HEK293 (cell line): ENCODE measurements at regions not wholly inside any gene's neighbourhood (a gene's known extent, or its start where the extent isn't known, plus 50 kb on each side); places are given as distances from the start of the nearest gene placed in this dataset.

Source experiments
- CTCF ChIA-PET: fragments of 350-600 bp; formaldehyde crosslinking; extraction: SDS; loops from one replicate; lab custom pipeline; 2021; ENCODE audit warnings: antibody characterized with exemption; lab: Yijun Ruan, JAX
- POLR2A ChIA-PET: fragments of 300-600 bp; formaldehyde crosslinking; extraction: SDS; loops from one replicate; lab custom pipeline; 2020; ENCODE audit warnings: antibody characterized with exemption, inconsistent platforms; lab: Yijun Ruan, JAX
- H3K27ac ChIP-seq: fragments of 200-500 bp; sonication (Bioruptor generic); 2 replicates; pipeline ENCODE4 v1.5.1; 2014; ENCODE audit warnings: low read depth, low read length, control low read depth, inconsistent platforms; ENCODE audit errors: extremely low read depth
- H3K36me3 ChIP-seq, 2 experiments: fragments of 200-500 bp in 1 of 2; sonication (Bioruptor generic) in 1 of 2; 1 replicate in 1 of 2; 2 replicates in 1 of 2; pipeline ENCODE4 v1.5.1; 2014 to 2017; ENCODE audit warnings: inconsistent platforms in 2 of 2, low read length in 2 of 2; ENCODE audit not compliant: control insufficient read depth in 2 of 2, insufficient read depth in 1 of 2
- H3K4me1 ChIP-seq: fragments of 200-500 bp; sonication (Bioruptor generic); 2 replicates; pipeline ENCODE4 v1.5.1; 2014; ENCODE audit warnings: mild to moderate bottlenecking, low read length, inconsistent platforms; ENCODE audit not compliant: control insufficient read depth, insufficient read depth
- H3K4me3 ChIP-seq: 2 replicates; pipeline ENCODE4 v1.5.1; 2011; ENCODE audit warnings: low read depth, mild to moderate bottlenecking, control low read depth, low read length, moderate library complexity
- H3K9me3 ChIP-seq: fragments of 200-500 bp; sonication (Bioruptor generic); 2 replicates; pipeline ENCODE4 v1.5.1; 2014; ENCODE audit warnings: low read depth, low read length, inconsistent platforms; ENCODE audit not compliant: control insufficient read depth, insufficient read depth
- BCL11B ChIP-seq: fragments of 450-650 bp; formaldehyde crosslinking; IDR thresholded peaks from 2 replicates; pipeline ENCODE4 v1.5.1; 2016; ENCODE audit warnings: low read depth, missing biosample characterization, missing genetic modification characterization
- CTCF ChIP-seq: fragments of 450-650 bp; formaldehyde crosslinking; IDR thresholded peaks from 2 replicates; pipeline ENCODE4 v1.5.1; 2016; ENCODE audit warnings: missing biosample characterization, missing genetic modification characterization
- GLIS2 ChIP-seq: fragments of 450-650 bp; formaldehyde crosslinking; IDR thresholded peaks from 2 replicates; pipeline ENCODE4 v1.5.1; 2016; ENCODE audit warnings: missing biosample characterization, missing genetic modification characterization
- INSM2 ChIP-seq: fragments of 450-650 bp; formaldehyde crosslinking; IDR thresholded peaks from 2 replicates; pipeline ENCODE4 v1.5.1; 2016; ENCODE audit warnings: missing biosample characterization, missing genetic modification characterization
- KLF16 ChIP-seq: fragments of 450-650 bp; formaldehyde crosslinking; IDR thresholded peaks from 2 replicates; pipeline ENCODE4 v1.5.1; 2017; ENCODE audit warnings: missing biosample characterization, missing genetic modification characterization
- KLF9 ChIP-seq: fragments of 450-650 bp; formaldehyde crosslinking; IDR thresholded peaks from 2 replicates; pipeline ENCODE4 v1.5.1; 2016; ENCODE audit warnings: missing biosample characterization, missing genetic modification characterization, low read depth
- PRDM1 ChIP-seq: fragments of 450-650 bp; formaldehyde crosslinking; IDR thresholded peaks from 2 replicates; pipeline ENCODE4; 2016; ENCODE audit warnings: missing biosample characterization, missing genetic modification characterization
- ZIC2 ChIP-seq: fragments of 450-650 bp; formaldehyde crosslinking; IDR thresholded peaks from 2 replicates; pipeline ENCODE4 v1.5.1; 2016; ENCODE audit warnings: missing biosample characterization, missing genetic modification characterization
- ZNF140 ChIP-seq: fragments of 450-650 bp; formaldehyde crosslinking; IDR thresholded peaks from 2 replicates; pipeline ENCODE4 v1.5.1; 2016; ENCODE audit warnings: missing biosample characterization, missing genetic modification characterization
- ZNF146 ChIP-seq: fragments of 450-650 bp; formaldehyde crosslinking; IDR thresholded peaks from 2 replicates; pipeline ENCODE4 v1.5.1; 2016; ENCODE audit warnings: missing biosample characterization, missing genetic modification characterization
- ZNF157 ChIP-seq: fragments of 450-650 bp; formaldehyde crosslinking; IDR thresholded peaks from 2 replicates; pipeline ENCODE4 v1.5.1; 2016; ENCODE audit warnings: missing biosample characterization, missing genetic modification characterization
- ZNF2 ChIP-seq: fragments of 450-650 bp; formaldehyde crosslinking; IDR thresholded peaks from 2 replicates; pipeline ENCODE4 v1.5.1; 2016; ENCODE audit warnings: missing biosample characterization, missing genetic modification characterization
- ZNF214 ChIP-seq: fragments of 450-650 bp; formaldehyde crosslinking; IDR thresholded peaks from 2 replicates; pipeline ENCODE4 v1.5.1; 2017; ENCODE audit warnings: missing biosample characterization, mild to moderate bottlenecking, missing genetic modification characterization, borderline replicate concordance
- ZNF266 ChIP-seq: fragments of 450-650 bp; formaldehyde crosslinking; IDR thresholded peaks from 2 replicates; pipeline ENCODE4 v1.5.1; 2016; ENCODE audit warnings: missing biosample characterization, missing genetic modification characterization, low read depth
- ZNF280C ChIP-seq: fragments of 450-650 bp; formaldehyde crosslinking; IDR thresholded peaks from 2 replicates; pipeline ENCODE4 v1.5.1; 2016; ENCODE audit warnings: missing biosample characterization, missing genetic modification characterization
- ZNF324 ChIP-seq: fragments of 450-650 bp; formaldehyde crosslinking; IDR thresholded peaks from 2 replicates; pipeline ENCODE4 v1.5.1; 2016; ENCODE audit warnings: missing biosample characterization, missing genetic modification characterization
- ZNF37A ChIP-seq: fragments of 450-650 bp; IDR thresholded peaks from 2 replicates; pipeline ENCODE4 v1.5.1; 2018; ENCODE audit warnings: missing biosample characterization, missing genetic modification characterization
- ZNF423 ChIP-seq: fragments of 450-650 bp; formaldehyde crosslinking; IDR thresholded peaks from 2 replicates; pipeline ENCODE4 v1.5.1; 2016; ENCODE audit warnings: missing biosample characterization, missing genetic modification characterization
- ZNF449 ChIP-seq: fragments of 450-650 bp; formaldehyde crosslinking; IDR thresholded peaks from 2 replicates; pipeline ENCODE4 v1.5.1; 2017; ENCODE audit warnings: missing biosample characterization, mild to moderate bottlenecking, missing genetic modification characterization, moderate library complexity
- ZNF529 ChIP-seq: fragments of 450-650 bp; formaldehyde crosslinking; IDR thresholded peaks from 2 replicates; pipeline ENCODE4 v1.5.1; 2017; ENCODE audit warnings: missing genetic modification characterization, missing biosample characterization; ENCODE audit not compliant: insufficient replicate concordance
- ZNF549 ChIP-seq: fragments of 450-650 bp; IDR thresholded peaks from 2 replicates; pipeline ENCODE4 v1.5.1; 2018; ENCODE audit warnings: missing biosample characterization, missing genetic modification characterization, mild to moderate bottlenecking, inconsistent platforms, moderate library complexity
- ZNF558 ChIP-seq: fragments of 450-650 bp; formaldehyde crosslinking; IDR thresholded peaks from 2 replicates; pipeline ENCODE4 v1.5.1; 2016; ENCODE audit warnings: missing biosample characterization, missing genetic modification characterization
- ZNF670 ChIP-seq: fragments of 450-650 bp; formaldehyde crosslinking; IDR thresholded peaks from 2 replicates; pipeline ENCODE4 v1.5.1; 2016; ENCODE audit warnings: missing biosample characterization, missing genetic modification characterization, low read depth
- ZNF830 ChIP-seq: fragments of 450-650 bp; IDR thresholded peaks from 2 replicates; pipeline ENCODE4 v1.5.0; 2018; ENCODE audit warnings: missing biosample characterization, missing genetic modification characterization, low read depth, mild to moderate bottlenecking, moderate library complexity

- Histone ChIP-seq H3K4me3 (no peak overlapping the region), H3K27ac (no peak overlapping the region), H3K9me3 (no peaks in the 10 kb centered on the region), H3K36me3 (no peaks in the 10 kb centered on the region), H3K4me1 (no peaks in the 10 kb centered on the region)
- POLR2A ChIA-PET = no interaction called here
- CTCF ChIA-PET = interaction anchor here (0.6 kb wide), 1 partner anchor 243 kb away, joined by 5 read pairs; no protein-coding TSS in a partner anchor
- TF ChIP-seq INSM2 (tag by site-specific recombination) (no peak), ZNF280C (tag by site-specific recombination) (no peak), ZNF37A (no peak), BCL11B (tag by site-specific recombination) (no peak), ZNF670 (no peak), ZNF830 (tag by site-specific recombination) (no peak), ZNF146 (tag by site-specific recombination) (no peak), KLF16 (tag by site-specific recombination) (no peak), PRDM1 (tag by site-specific recombination) (no peak), ZNF558 (tag by site-specific recombination) (no peak), ZNF423 (tag by site-specific recombination) (no peak), ZNF549 (tag by site-specific recombination) (no peak), ZIC2 (tag by site-specific recombination) (no peak), KLF9 (no peak), ZNF529 (tag by site-specific recombination) (no peak), ZNF157 (tag by site-specific recombination) (no peak), ZNF140 (tag by site-specific recombination) (no peak)
Observed at GRCh38 chr3:152714507-152714906, 120.4 kb upstream of the P2RY1 start.

- CTCF ChIA-PET = interaction anchor here (0.6 kb wide), 1 partner anchor 966 kb away, joined by 4 read pairs; no protein-coding TSS in a partner anchor
- H3K4me3 ChIP-seq = no peak overlapping the region
- TF ChIP-seq ZNF670 (no peak), GLIS2 (tag by site-specific recombination) (no peak), ZNF2 (tag by site-specific recombination) (no peak), ZNF558 (tag by site-specific recombination) (no peak), CTCF (no peak), ZNF266 (no peak), ZNF449 (no peak), ZNF324 (tag by site-specific recombination) (no peak), ZNF214 (tag by site-specific recombination) (no peak)
- TF ChIP-seq, all 188 proteins: peak for 0
- Histone ChIP-seq H3K27ac (no peak overlapping the region), H3K36me3 (no peaks in the 10 kb centered on the region), H3K9me3 (no peaks in the 10 kb centered on the region), H3K4me1 (no peaks in the 10 kb centered on the region)
- POLR2A ChIA-PET = no interaction called here
Observed at GRCh38 chr3:152717252-152717651, 117.7 kb upstream of the P2RY1 start.
